ENCODE measurements at regions not wholly inside any gene's neighbourhood (a gene's known extent, or its start where the extent isn't known, plus 50 kb on each side); places are given as distances from the start of the nearest gene placed in this dataset.

DNA sequence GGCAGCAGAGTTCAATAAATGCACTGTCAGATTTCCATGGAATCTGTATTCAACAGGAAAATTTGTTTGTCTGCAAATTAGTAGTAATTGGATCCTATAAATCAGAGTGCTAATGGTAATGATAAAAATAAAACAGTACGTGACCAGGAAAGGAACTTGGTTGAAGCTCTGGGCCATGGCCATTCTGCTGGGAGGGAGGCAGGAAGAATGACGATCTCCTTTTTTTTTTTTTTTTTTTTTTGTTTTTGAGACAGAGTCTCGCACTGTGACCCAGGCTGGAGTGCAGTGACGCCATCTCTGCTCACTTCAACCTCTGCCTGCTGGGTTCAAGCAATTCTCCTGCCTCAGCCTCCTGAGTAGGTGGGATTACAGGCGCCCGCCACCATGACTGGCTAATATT, 94.8 kb upstream of the SEC11C start:
- no peaks in the 10 kb centered on the region for H3F3A ChIP-seq (replicated peaks; ENCODE audit: insufficient read depth)
- H3K27me3 ChIP-seq (ENCODE audit: insufficient read depth): no peaks in the 10 kb centered on the region
- H3K4me3 ChIP-seq (ENCODE audit: low read depth in 2 of 2, low read length in 1 of 2): no peak overlapping the region
- no peak overlapping the region for H3K27ac ChIP-seq (ENCODE audit: low read depth in 2 of 2, low read length in 1 of 2)
- ChIA-PET CTCF (interaction anchor here (0.9 kb wide), 1 partner anchor 264 kb away, joined by 4 read pairs; no protein-coding TSS in a partner anchor), POLR2A (no interaction called here)
- H3K4me1 ChIP-seq (ENCODE audit: control insufficient read depth in 1 of 2, insufficient read depth in 2 of 2, low read depth in 1 of 2, low read length in 1 of 2): no peaks in the 10 kb centered on the region; a peak in 1 of 4 replicates
- no peak overlapping the region for H3K9ac ChIP-seq
- TF ChIP-seq RFX5 (IDR thresholded peaks at IDR 0.05; ENCODE audit: low read length) (no peak), RAD21 (IDR thresholded peaks at IDR 0.05; ENCODE audit: low read length) (no peak), SMC3 (IDR thresholded peaks at IDR 0.05; ENCODE audit: low read depth, low read length) (no peak), SIN3A (IDR thresholded peaks at IDR 0.05; ENCODE audit: borderline replicate concordance, low read depth, low read length) (no peak), TEAD4 (IDR thresholded peaks at IDR 0.05; ENCODE audit: borderline replicate concordance, insufficient read depth) (no peak), ZBTB33 (IDR thresholded peaks at IDR 0.05; ENCODE audit: borderline replicate concordance, low read depth) (no peak), MXI1 (IDR thresholded peaks at IDR 0.05; ENCODE audit: low read depth, low read length) (no peak), YY1 (IDR thresholded peaks at IDR 0.05; ENCODE audit: low read depth) (no peak), FOXJ3 (CRISPR knock-in tag; IDR thresholded peaks at IDR 0.05) (no peak), CTCF (IDR thresholded peaks at IDR 0.05) (no peak)
- TF ChIP-seq, protein P1, sequence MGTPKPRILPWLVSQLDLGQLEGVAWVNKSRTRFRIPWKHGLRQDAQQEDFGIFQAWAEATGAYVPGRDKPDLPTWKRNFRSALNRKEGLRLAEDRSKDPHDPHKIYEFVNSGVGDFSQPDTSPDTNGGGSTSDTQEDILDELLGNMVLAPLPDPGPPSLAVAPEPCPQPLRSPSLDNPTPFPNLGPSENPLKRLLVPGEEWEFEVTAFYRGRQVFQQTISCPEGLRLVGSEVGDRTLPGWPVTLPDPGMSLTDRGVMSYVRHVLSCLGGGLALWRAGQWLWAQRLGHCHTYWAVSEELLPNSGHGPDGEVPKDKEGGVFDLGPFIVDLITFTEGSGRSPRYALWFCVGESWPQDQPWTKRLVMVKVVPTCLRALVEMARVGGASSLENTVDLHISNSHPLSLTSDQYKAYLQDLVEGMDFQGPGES (IDR thresholded peaks at IDR 0.05; ENCODE audit: low read depth, low read length): no peak
- TF ChIP-seq, protein P2, sequence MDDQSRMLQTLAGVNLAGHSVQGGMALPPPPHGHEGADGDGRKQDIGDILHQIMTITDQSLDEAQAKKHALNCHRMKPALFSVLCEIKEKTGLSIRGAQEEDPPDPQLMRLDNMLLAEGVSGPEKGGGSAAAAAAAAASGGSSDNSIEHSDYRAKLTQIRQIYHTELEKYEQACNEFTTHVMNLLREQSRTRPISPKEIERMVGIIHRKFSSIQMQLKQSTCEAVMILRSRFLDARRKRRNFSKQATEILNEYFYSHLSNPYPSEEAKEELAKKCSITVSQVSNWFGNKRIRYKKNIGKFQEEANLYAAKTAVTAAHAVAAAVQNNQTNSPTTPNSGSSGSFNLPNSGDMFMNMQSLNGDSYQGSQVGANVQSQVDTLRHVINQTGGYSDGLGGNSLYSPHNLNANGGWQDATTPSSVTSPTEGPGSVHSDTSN (IDR thresholded peaks at IDR 0.05): no peak
- DNase-seq: no peak
- 95% methylated on average over 6 of the region's 6 CpGs for WGBS (ENCODE audit: low lambda C conversion rate)
- no peak overlapping the region for H3K4me2 ChIP-seq
- no peaks in the 10 kb centered on the region for H3K79me2 ChIP-seq (ENCODE audit: insufficient read depth)
- no peaks in the 10 kb centered on the region for H3K9me2 ChIP-seq
- no peak overlapping the region for H2AFZ ChIP-seq (ENCODE audit: low read depth)
- H3K9me3 ChIP-seq: no peaks in the 10 kb centered on the region
- no peaks in the 10 kb centered on the region for H3K36me3 ChIP-seq (replicated peaks in 1 of 2; ENCODE audit: control insufficient read depth in 1 of 2, insufficient read depth in 2 of 2, low read length in 1 of 2)
- no peaks in the 10 kb centered on the region for H4K20me1 ChIP-seq (ENCODE audit: insufficient read depth)

Data from SK-N-SH (cell line).